ENCODE measurements at regions not wholly inside any gene's neighbourhood (a gene's known extent, or its start where the extent isn't known, plus 50 kb on each side); places are given as distances from the start of the nearest gene placed in this dataset.

- ATAC-seq (no peak), DNase-seq (no peak)
- TF ChIP-seq CTCF (IDR thresholded peaks at IDR 0.05), result no peak
- Histone ChIP-seq H3K9me3 (no peaks in the 10 kb centered on the region), H3K4me3 (no peak overlapping the region), H3K27me3 (ENCODE audit: low read depth) (no peaks in the 10 kb centered on the region), H3K27ac (no peak overlapping the region), H3K4me1 (peaks cover 6% of the 10 kb centered on the region), H3K36me3 (no peaks in the 10 kb centered on the region)
- intact Hi-C loops (cut with DNase I), result no loop called here
Observed at GRCh38 chr14:71483154-71483553, 449.1 kb upstream of the RGS6 start.

- Histone ChIP-seq H3K9me3 (no peaks in the 10 kb centered on the region), H3K36me3 (no peaks in the 10 kb centered on the region), H3K4me3 (no peak overlapping the region), H3K27ac (no peak overlapping the region), H3K27me3 (ENCODE audit: low read depth) (no peaks in the 10 kb centered on the region), H3K4me1 (peaks cover 6% of the 10 kb centered on the region)
- intact Hi-C loops (cut with DNase I), result no loop called here
- ATAC-seq, result no peak
- no peak for DNase-seq
- TF ChIP-seq CTCF (IDR thresholded peaks at IDR 0.05), result no peak
Observed at GRCh38 chr14:71485833-71486232, 446.4 kb upstream of the RGS6 start.

- ATAC-seq (peak in 1 of 2 donors; percentile 82), DNase-seq (no peak)
- Histone ChIP-seq H3K27ac (no peak overlapping the region), H3K27me3 (ENCODE audit: low read depth) (no peaks in the 10 kb centered on the region), H3K4me1 (peaks cover 6% of the 10 kb centered on the region), H3K36me3 (no peaks in the 10 kb centered on the region), H3K9me3 (no peaks in the 10 kb centered on the region), H3K4me3 (no peak overlapping the region)
- intact Hi-C loops (cut with DNase I), result no loop called here
- no peak for TF ChIP-seq CTCF (IDR thresholded peaks at IDR 0.05)
Observed at GRCh38 chr14:71486279-71486678, 445.9 kb upstream of the RGS6 start.

- H3K27me3 ChIP-seq (ENCODE audit: low read depth), result no peaks in the 10 kb centered on the region
- peaks cover 2% of the 10 kb centered on the region for H3K4me1 ChIP-seq
- H3K27ac ChIP-seq, result no peak overlapping the region
- H3K9me3 ChIP-seq, result no peaks in the 10 kb centered on the region
- TF ChIP-seq CTCF (IDR thresholded peaks at IDR 0.05), result no peak
- DNase-seq, result no peak
- H3K4me3 ChIP-seq, result no peak overlapping the region
- peak in 1 of 2 donors; percentile 27 for ATAC-seq
- intact Hi-C loops (cut with DNase I), result no loop called here
- H3K36me3 ChIP-seq, result no peaks in the 10 kb centered on the region
Observed at GRCh38 chr14:71487449-71487848, 444.8 kb upstream of the RGS6 start.

- Histone ChIP-seq H3K9me3 (no peaks in the 10 kb centered on the region), H3K27me3 (ENCODE audit: low read depth) (no peaks in the 10 kb centered on the region), H3K4me3 (no peak overlapping the region), H3K4me1 (no peaks in the 10 kb centered on the region), H3K27ac (no peak overlapping the region), H3K36me3 (no peaks in the 10 kb centered on the region)
- ATAC-seq, result no peak
- no peak for DNase-seq
- no peak for TF ChIP-seq CTCF (IDR thresholded peaks at IDR 0.05)
- intact Hi-C loops (cut with DNase I), result no loop called here
Observed at GRCh38 chr14:71487941-71488340, 444.3 kb upstream of the RGS6 start.

- intact Hi-C loops (cut with DNase I), result no loop called here
- Histone ChIP-seq H3K27ac (no peak overlapping the region), H3K4me3 (no peak overlapping the region), H3K27me3 (ENCODE audit: low read depth) (no peaks in the 10 kb centered on the region), H3K9me3 (no peaks in the 10 kb centered on the region), H3K36me3 (no peaks in the 10 kb centered on the region), H3K4me1 (no peaks in the 10 kb centered on the region)
- no peak for TF ChIP-seq CTCF (IDR thresholded peaks at IDR 0.05)
- ATAC-seq, result no peak
- no peak for DNase-seq
Observed at GRCh38 chr14:71488703-71489191, 443.5 kb upstream of the RGS6 start.
